ENCODE measurements at regions not wholly inside any gene's neighbourhood (a gene's known extent, or its start where the extent isn't known, plus 50 kb on each side); places are given as distances from the start of the nearest gene placed in this dataset.

DNA sequence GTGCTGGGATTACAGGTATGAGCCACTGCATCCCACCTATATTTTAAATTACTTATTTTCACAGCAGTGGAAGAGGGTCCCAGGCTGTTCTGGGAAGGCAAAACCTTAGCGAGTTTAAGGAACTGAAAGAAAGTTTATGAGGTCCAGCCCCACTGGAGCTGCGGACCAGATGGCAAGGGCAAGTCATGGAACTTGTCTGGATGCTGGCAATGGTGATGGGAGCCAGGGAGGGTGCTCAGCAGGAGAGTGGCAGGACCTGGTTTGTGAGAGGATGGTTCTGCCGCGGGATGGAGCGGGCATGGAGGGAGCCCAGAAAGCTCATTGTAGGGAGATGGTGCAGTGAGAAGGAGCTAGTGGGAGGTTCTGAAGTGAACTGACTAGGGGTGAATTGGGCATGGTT lies 50.6 kb upstream of the SLC45A1 start:
- DNase-seq: no peak

- DNase-seq: no peak
These were observed 51.3 kb upstream of the SLC45A1 start for GRCh38 chr1:8266436-8267165.

- no peak for DNase-seq
These were observed 54.1 kb upstream of the SLC45A1 start for GRCh38 chr1:8263791-8264190.

GRCh38 chr1:8261398-8261762 lies 56.5 kb upstream of the SLC45A1 start:
- DNase-seq: no peak

DNA sequence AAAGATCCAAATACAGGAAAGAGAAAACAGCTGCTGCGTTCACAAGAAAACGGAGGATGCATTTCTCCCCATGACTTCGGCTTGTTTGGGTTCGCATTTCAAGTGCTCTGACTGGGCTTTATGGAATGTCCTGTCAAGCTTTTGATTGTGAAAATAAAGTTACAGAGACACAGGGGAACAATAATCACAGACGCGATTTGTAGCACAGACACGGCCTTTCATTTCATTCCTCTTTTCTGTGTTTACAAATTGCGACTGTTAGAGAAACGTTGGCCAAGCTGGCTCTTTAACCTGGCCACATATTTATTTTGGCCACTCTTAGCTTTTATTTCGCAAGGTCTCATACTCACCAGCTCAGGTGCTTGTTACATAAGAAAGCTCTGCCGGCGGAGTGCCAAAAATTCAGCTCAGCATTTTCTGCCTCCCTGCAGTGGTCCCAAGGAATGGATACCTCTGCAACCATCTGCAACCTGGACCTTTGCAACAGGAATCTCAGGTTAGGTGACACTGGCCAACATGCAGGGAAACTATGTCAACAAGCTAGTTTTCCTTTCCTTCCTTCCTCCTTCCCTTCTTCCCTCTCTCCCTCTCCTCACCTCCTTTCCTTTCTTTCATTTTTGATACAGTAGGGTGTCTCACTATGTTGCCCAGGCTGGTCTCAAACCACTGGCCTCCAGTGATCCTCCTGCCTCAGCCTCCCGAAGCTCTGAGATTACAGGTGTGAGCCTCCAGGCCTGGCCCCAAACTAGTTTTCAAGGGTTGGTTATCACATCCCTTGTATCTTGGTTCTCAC lies 58.2 kb upstream of the SLC45A1 start:
- DNase-seq: no peak

- DNase-seq: no peak
These were observed 60.3 kb upstream of the SLC45A1 start for GRCh38 chr1:8257621-8258020.

- no peak for DNase-seq
These were observed 61.6 kb upstream of the SLC45A1 start for GRCh38 chr1:8256321-8256720.

- no peak for DNase-seq
These were observed 62.2 kb upstream of the SLC45A1 start for GRCh38 chr1:8255712-8256111.

DNA sequence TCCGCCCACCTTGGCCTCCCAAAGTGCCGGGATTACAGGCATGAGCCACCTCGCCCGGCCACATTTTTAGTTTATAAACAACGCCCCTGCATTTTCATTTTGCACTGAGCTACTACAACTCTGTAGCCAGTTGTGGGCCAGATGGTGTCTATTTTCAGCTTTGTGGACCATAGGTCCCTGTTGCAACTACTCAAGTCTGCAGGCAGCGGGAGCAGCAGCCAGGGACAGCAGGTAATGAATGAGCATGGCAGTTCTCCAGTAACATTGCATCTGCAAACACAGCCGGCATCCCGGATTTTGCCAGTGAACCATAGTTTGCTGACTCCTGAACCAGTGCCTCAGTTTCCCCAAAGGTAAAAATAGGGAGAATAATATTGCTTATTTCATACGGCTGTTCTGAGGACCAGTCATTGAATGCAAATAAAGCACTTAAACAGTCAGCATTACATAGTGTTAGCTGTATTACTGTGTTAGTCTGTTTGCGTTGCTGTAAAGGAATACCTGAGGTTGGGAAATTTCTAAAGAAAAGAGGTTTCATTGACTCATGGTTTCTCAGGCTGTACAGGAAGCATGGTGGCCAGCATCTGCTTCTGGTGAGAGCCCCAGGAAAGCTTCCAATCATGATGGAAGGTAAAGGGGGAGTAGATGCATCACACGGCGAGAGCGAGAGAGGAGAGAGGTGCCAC lies 65.5 kb upstream of the SLC45A1 start:
- no peak for DNase-seq

DNA sequence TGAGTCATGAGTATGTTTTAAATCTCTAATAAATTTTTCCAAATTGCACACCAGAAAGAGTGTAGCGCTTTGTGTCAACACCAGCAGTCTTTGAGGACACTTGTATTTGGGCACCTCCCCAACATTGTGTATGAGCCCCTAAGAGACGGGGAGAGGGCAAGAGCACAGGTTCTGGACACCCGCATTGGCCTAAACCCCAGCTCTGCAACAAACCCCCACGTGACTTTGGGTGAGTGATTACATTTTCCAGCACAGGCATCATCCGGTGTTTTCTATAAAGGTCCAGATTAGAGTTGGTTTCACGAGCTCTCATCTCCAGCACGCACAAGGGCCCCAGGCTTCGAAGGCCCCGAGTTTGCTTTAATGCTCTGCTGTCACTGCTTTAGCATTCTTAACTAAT lies 66.3 kb upstream of the SLC45A1 start:
- no peak for DNase-seq

- no peak for DNase-seq
These were observed 68.1 kb upstream of the SLC45A1 start for GRCh38 chr1:8249838-8250237.

- no peak for DNase-seq
These were observed 70.0 kb upstream of the SLC45A1 start for GRCh38 chr1:8247811-8248436.

- DNase-seq: no peak
These were observed 73.6 kb upstream of the SLC45A1 start for GRCh38 chr1:8244304-8244703.

- DNase-seq: no peak
These were observed 75.4 kb upstream of the SLC45A1 start for GRCh38 chr1:8242498-8242897.

DNA sequence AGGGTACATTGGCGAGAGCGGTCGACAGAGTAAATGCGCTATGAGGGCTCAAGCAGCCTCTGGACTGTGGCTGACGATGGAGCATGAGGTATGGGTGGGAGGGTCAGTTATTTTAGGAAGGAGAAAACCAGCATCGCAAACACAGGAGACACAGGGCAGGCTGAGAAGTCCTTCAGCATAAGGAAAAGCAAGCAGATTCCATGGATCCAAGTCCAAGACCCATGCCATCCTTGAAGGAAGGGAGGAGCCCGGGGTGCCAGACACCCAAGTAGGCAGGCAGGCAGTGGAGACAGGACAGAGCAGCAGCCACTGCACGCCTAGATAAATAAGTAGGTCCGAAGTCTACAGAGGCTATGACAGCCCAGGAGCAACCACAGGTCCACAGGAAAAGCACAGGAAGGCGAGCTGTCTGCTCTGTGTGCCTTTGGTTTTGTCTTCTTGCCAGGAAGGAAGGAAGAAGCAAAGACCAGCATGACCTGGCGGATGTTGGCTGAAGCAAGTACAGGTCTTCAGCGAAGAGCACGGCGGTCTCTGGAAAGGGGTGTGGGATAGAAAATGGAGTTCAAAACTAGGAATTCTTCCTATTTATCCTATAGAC lies 76.4 kb upstream of the SLC45A1 start:
- DNase-seq: no peak

DNA sequence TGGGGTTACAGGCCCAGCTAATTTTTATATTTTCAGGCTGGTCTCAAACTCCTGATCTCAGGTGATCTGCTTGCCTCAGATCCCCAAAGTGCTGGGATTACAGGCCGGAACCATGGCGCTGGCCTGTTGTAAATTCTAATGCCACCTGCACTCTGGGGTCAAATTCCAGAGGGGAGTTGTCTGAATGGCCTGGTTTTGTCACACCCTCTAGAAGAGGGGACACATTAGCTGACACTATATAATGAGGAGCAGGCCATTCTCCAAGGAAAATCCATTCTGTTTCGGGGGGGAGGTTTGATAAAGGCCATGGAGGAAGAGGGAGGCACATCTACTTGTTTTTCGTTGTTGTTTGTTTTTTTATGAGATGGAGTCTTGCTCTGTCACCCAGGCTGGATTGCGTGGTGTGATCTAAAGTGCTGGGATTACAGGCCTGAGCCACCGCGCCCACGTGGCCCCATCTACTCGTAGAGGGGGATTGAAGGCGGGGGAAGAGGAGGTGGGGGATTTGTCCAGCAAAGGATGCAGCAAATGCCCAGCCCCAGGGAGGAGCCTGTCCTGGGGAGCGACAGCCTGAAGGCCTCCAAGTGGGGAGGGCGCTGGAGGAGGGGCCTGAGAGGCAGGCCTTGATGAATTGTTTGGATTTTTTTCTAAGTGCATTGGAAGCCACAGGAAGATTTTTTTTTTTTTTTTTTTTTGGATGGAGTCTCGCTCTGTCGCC lies 78.4 kb upstream of the SLC45A1 start:
- DNase-seq: no peak

- DNase-seq: no peak
These were observed 78.9 kb upstream of the SLC45A1 start for GRCh38 chr1:8239039-8239305.

DNA sequence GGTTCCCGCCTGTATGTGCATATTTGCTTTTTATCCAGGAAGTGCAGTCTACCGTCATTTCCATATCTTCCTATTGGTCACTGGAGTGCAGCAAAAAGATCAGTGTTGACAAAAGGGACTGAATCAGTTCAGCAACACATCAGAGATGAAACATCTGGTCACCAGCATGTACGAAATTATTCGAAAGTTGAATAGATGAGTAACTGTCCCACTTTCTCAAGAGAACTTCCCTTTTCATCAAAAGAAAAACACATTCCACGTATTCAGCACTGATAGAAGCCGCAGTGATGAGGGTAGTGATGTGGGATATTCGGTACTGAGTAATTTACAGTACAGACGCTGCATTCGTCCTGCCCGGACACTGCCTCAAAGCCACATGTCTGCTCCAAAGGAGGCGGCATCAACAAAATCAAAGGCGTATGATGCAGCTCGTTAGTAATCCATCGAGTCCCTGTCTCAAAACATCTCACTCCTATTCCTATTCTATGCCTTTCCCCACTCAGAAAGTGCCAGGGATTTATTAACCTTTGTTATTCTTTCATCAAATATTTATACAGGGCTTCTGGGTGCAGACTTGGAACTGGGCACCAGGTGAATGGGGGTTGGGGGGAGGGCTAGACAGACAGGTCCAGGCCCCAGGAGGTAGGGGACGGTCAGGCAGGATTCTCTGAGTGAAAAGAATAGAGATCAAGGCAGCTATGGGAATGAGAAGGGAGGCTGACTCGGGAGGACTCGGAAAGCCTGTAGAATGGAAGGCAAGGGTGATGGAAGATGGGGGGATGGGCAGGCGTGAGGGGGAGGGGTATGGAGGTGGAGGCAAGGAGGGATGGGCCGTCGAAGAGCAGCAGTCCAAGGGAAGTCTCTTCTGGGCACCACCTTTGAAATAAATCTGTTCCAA lies 79.5 kb upstream of the SLC45A1 start:
- no peak for DNase-seq

DNA sequence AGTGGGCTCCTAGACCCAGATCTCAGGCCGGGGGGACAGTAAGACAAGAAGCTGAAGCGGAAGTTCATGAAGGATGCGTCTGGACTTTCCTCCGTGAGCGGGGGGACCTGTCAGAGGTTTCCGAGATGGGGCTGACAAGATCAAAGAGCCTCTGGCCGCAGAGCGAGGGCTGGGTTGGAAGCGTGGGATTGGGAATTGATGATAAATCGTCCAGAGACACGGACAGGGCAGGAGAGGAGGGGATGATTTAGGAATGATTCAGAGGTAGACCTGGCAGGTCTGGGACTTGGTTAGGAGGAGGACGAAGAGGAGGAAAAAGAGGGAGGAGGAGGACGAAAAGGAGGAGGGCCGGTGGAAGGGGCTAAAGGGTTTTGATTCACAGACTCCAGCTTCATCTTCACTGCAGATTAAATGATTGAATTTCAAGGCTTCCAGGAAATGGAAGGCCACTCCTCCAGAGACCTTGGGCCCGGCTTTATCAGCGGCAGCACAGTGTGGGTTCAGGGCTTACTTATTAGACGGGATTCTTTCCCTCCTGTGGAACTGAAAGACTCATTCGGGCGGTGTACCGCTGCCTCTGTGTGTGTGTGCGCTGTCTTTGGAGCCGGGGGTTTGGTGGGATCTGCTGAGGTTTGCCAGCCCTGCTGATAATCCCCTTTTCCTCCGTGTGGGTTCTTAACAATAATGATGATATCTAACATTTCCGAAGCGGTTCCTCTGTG lies 85.7 kb upstream of the SLC45A1 start:
- DNase-seq: no peak

DNA sequence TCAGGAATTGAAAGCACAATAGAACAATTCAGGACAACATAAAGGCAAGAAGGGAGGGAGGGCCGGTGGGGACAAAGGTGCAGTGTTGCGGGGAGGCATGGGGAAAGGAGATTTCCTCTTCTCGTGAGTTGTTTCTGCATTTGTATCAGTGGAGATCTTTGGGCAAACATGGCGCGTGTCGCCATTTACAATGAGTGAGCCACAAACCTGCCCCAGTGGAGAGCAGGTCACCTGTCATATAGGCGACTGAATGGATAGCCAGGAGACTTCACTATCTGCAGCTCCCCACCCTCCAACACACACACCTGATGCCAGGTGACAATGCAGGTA lies 87.7 kb upstream of the SLC45A1 start:
- DNase-seq: no peak

DNA sequence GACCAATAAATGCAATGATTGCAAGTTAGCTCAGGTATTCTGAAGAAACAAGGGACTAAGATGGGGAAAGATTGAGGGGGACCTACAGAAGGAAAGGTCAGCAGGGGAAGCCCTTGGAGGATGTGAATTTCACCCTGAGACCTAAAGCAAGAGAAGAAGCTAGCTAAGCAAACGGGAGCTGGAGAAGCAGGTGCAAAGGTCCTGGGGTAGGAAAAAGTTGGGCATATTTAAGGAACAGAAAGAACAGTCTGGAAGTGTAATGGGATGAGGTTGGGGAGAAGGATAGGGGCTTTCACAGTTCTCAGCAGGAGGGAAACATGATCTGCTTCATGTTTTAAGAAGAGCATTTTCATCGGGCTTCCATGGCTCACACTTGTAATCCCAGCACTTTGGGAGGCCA lies 89.7 kb upstream of the SLC45A1 start:
- DNase-seq: no peak
